Neural cell (in vitro differentiated cells): ENCODE measurements at regions not wholly inside any gene's neighbourhood (a gene's known extent, or its start where the extent isn't known, plus 50 kb on each side); places are given as distances from the start of the nearest gene placed in this dataset.

Experiments used
- H2AFZ ChIP-seq: fragments of 200-600, 300-800 bp; sonication (generic), shearing (Covaris generic); 2 replicates; pipeline ENCODE4 v1.6.0; 2014; ENCODE audit warnings: low read depth, mild to moderate bottlenecking, antibody characterized with exemption, low read length, moderate library complexity
- H3F3A ChIP-seq: fragments of 200-600 bp; shearing (Covaris generic); 2 replicates; pipeline ENCODE4 v1.6.1; 2016; ENCODE audit warnings: mild to moderate bottlenecking, moderate library complexity, mixed read lengths, antibody characterized with exemption, low read length; ENCODE audit not compliant: insufficient read depth, poor library complexity, severe bottlenecking
- H3K27ac ChIP-seq: fragments of 200-600, 300-800 bp; sonication (generic), shearing (Covaris generic); 2 replicates; pipeline ENCODE4 v1.5.1; 2014; ENCODE audit warnings: mild to moderate bottlenecking, low read length, moderate library complexity
- H3K27me3 ChIP-seq: fragments of 300-800, 200-600 bp; sonication (generic), shearing (Covaris generic); 2 replicates; pipeline ENCODE4 v1.6.0; 2014; ENCODE audit warnings: mild to moderate bottlenecking, low read depth, low read length, moderate library complexity; ENCODE audit not compliant: insufficient read depth
- H3K36me3 ChIP-seq: fragments of 300-800, 200-600 bp; sonication (generic), shearing (Covaris generic); 2 replicates; pipeline ENCODE4 v1.5.1; 2014; ENCODE audit warnings: mild to moderate bottlenecking, antibody characterized with exemption, low read length, moderate library complexity; ENCODE audit not compliant: insufficient read depth
- H3K4me2 ChIP-seq: fragments of 300-800, 200-600 bp; sonication (generic), shearing (Covaris generic); 2 replicates; pipeline ENCODE4 v1.6.0; 2014; ENCODE audit warnings: mild to moderate bottlenecking, low read length
- H3K4me3 ChIP-seq: fragments of 300-800, 200-600 bp; sonication (generic), shearing (Covaris generic); 2 replicates; pipeline ENCODE4 v1.5.1; 2014; ENCODE audit warnings: mild to moderate bottlenecking, low read length, moderate library complexity
- H3K79me2 ChIP-seq: fragments of 200-600 bp; shearing (Covaris generic); replicated peaks from 2 replicates; pipeline ENCODE4 v1.6.0; 2014; ENCODE audit warnings: mild to moderate bottlenecking, low read length, moderate library complexity; ENCODE audit not compliant: insufficient read depth
- H3K9ac ChIP-seq: fragments of 300-800, 200-600 bp; sonication (generic), shearing (Covaris generic); 2 replicates; pipeline ENCODE4 v1.6.1; 2016; ENCODE audit warnings: mild to moderate bottlenecking, low read length, mixed read lengths
- H3K9me2 ChIP-seq: fragments of 200-600 bp; shearing (Covaris generic); 2 replicates; pipeline ENCODE4 v1.6.1; 2016; ENCODE audit warnings: mild to moderate bottlenecking, low read length, mixed read lengths; ENCODE audit not compliant: insufficient read depth
- H3K9me3 ChIP-seq: fragments of 200-600, 300-800 bp; sonication (generic), shearing (Covaris generic); 2 replicates; pipeline ENCODE4 v1.6.1; 2016; ENCODE audit warnings: mild to moderate bottlenecking, mixed run types, low read length, moderate library complexity, mixed read lengths
- H4K20me1 ChIP-seq: fragments of 200-600 bp; shearing (Covaris generic); 2 replicates; pipeline ENCODE4 v1.6.1; 2016; ENCODE audit warnings: mild to moderate bottlenecking, mixed run types; ENCODE audit not compliant: insufficient read depth
- EP300 ChIP-seq: fragments of 450-650 bp; conservative IDR thresholded peaks from 2 replicates; pipeline ENCODE4 v1.6.1; 2014; ENCODE audit warnings: antibody characterized with exemption, mild to moderate bottlenecking, moderate library complexity; ENCODE audit not compliant: poor library complexity, severe bottlenecking
- EZH2 ChIP-seq: fragments of 200-600, 300-800 bp; shearing (Covaris generic), sonication (generic); IDR thresholded peaks from 2 replicates; pipeline ENCODE4 v1.6.1; 2014; ENCODE audit warnings: antibody characterized with exemption, low read length, borderline replicate concordance, mild to moderate bottlenecking; ENCODE audit not compliant: insufficient read depth, poor library complexity, severe bottlenecking
- MXI1 ChIP-seq: fragments of 450-650 bp; conservative IDR thresholded peaks from 2 replicates; pipeline ENCODE4 v1.6.1; 2014; ENCODE audit warnings: antibody characterized with exemption, mild to moderate bottlenecking; ENCODE audit not compliant: poor library complexity, severe bottlenecking
- POLR2AphosphoS5 ChIP-seq: IDR thresholded peaks from 2 replicates; pipeline ENCODE4 v1.6.1; 2012
- RAD21 ChIP-seq: fragments of 450-650 bp; conservative IDR thresholded peaks from 2 replicates; pipeline ENCODE4 v1.6.1; 2014; ENCODE audit warnings: antibody characterized with exemption, mild to moderate bottlenecking, moderate library complexity
- REST ChIP-seq: IDR thresholded peaks from 2 replicates; pipeline ENCODE4 v1.6.1; 2012; ENCODE audit warnings: borderline replicate concordance
- SMC3 ChIP-seq: fragments of 450-650 bp; conservative IDR thresholded peaks from 2 replicates; pipeline ENCODE4 v1.6.1; 2014; ENCODE audit warnings: antibody characterized with exemption, mild to moderate bottlenecking, moderate library complexity; ENCODE audit not compliant: poor library complexity
- TAF1 ChIP-seq: IDR thresholded peaks from 2 replicates; pipeline ENCODE4 v1.6.1; 2012; ENCODE audit warnings: low read depth
- TF ChIP-seq, protein P1 (sequence below): fragments of 450-650 bp; IDR thresholded peaks from 2 replicates; pipeline ENCODE4 v1.5.1; 2014; ENCODE audit warnings: antibody characterized with exemption, mild to moderate bottlenecking, moderate library complexity; ENCODE audit not compliant: poor library complexity, severe bottlenecking

DNA sequence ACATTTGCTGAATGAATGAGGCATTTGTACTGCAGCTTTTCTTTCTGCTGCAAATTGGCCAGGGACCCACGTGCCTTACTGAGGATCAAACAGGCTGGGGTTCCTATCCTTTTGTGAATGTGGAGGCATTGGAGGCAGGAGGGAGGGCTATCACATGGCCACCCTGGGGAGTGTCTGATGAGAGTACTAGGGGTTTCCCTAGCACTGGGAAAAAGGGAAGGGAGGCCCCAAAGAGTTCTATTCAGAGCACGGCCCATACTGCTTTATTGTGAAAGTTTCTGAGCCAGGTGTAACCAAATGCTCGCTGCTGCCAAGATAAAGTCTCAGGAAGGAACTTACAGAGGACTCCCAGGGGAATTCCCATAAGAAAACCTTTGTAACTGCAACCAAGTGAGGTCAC is 78.4 kb upstream of the ANO1 start:
- no peak overlapping the region for H3K4me3 ChIP-seq
- no peaks in the 10 kb centered on the region for H3F3A ChIP-seq
- H3K36me3 ChIP-seq: no peaks in the 10 kb centered on the region
- no peaks in the 10 kb centered on the region for H3K9me2 ChIP-seq
- no peak overlapping the region for H2AFZ ChIP-seq
- no peaks in the 10 kb centered on the region for H3K9me3 ChIP-seq
- H3K27ac ChIP-seq: no peak overlapping the region
- TF ChIP-seq, protein P1, sequence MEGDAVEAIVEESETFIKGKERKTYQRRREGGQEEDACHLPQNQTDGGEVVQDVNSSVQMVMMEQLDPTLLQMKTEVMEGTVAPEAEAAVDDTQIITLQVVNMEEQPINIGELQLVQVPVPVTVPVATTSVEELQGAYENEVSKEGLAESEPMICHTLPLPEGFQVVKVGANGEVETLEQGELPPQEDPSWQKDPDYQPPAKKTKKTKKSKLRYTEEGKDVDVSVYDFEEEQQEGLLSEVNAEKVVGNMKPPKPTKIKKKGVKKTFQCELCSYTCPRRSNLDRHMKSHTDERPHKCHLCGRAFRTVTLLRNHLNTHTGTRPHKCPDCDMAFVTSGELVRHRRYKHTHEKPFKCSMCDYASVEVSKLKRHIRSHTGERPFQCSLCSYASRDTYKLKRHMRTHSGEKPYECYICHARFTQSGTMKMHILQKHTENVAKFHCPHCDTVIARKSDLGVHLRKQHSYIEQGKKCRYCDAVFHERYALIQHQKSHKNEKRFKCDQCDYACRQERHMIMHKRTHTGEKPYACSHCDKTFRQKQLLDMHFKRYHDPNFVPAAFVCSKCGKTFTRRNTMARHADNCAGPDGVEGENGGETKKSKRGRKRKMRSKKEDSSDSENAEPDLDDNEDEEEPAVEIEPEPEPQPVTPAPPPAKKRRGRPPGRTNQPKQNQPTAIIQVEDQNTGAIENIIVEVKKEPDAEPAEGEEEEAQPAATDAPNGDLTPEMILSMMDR: no peak
- no peak for TF ChIP-seq REST
- no peak for TF ChIP-seq RAD21
- no peak for TF ChIP-seq POLR2AphosphoS5
- no peak for TF ChIP-seq TAF1
- TF ChIP-seq MXI1: no peak
- no peaks in the 10 kb centered on the region for H3K27me3 ChIP-seq
- no peaks in the 10 kb centered on the region for H4K20me1 ChIP-seq
- H3K4me2 ChIP-seq: no peak overlapping the region
- H3K9ac ChIP-seq: no peak overlapping the region
- no peaks in the 10 kb centered on the region for H3K79me2 ChIP-seq

- no peak for TF ChIP-seq EZH2
- no peak for TF ChIP-seq POLR2AphosphoS5
- no peak for TF ChIP-seq REST
- no peak for TF ChIP-seq EP300
- TF ChIP-seq SMC3: no peak
- no peak for TF ChIP-seq MXI1
- TF ChIP-seq RAD21: no peak
- TF ChIP-seq, protein P1: no peak
- TF ChIP-seq TAF1: no peak
- no peak overlapping the region for H3K27ac ChIP-seq
- no peaks in the 10 kb centered on the region for H3K27me3 ChIP-seq
- no peaks in the 10 kb centered on the region for H3K36me3 ChIP-seq
- no peak overlapping the region for H3K9ac ChIP-seq
- H3K9me2 ChIP-seq: no peaks in the 10 kb centered on the region
- H3K4me2 ChIP-seq: no peak overlapping the region
- H3F3A ChIP-seq: no peaks in the 10 kb centered on the region
- H4K20me1 ChIP-seq: no peaks in the 10 kb centered on the region
- no peaks in the 10 kb centered on the region for H3K9me3 ChIP-seq
- no peaks in the 10 kb centered on the region for H3K79me2 ChIP-seq
- H2AFZ ChIP-seq: no peak overlapping the region
- no peak overlapping the region for H3K4me3 ChIP-seq
Measured at GRCh38 chr11:70000228-70000627, 77.9 kb upstream of the ANO1 start.
